ENCODE measurements at regions not wholly inside any gene's neighbourhood (a gene's known extent, or its start where the extent isn't known, plus 50 kb on each side); places are given as distances from the start of the nearest gene placed in this dataset.
A peak's percentile ranks its signal among the peaks of the same experiment; 100 is the strongest.
"Not testable (repeated sequence)": the region's sequence is repeated elsewhere in the genome, so short reads cannot be mapped to it uniquely, and the experiment has no call there.

DNA sequence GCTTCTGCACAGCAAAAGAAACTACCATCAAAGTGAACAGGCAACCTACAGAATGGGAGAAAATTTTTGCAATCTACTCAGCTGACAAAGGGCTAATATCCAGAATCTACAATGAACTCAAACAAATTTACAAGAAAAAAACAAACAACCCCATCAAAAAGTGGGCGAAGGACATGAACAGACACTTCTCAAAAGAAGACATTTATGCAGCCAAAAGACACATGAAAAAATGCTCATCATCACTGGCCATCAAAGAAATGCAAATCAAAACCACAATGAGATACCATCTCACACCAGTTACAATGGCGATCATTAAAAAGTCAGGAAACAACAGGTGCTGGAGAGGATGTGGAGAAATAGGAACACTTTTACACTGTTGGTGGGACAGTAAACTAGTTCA lies 132.0 kb downstream of the ZFAND4 start:
- H3K79me2 ChIP-seq (ENCODE audit: control insufficient read depth, insufficient read depth, low read length), result peaks cover 19% of the 10 kb centered on the region
- H3K9me1 ChIP-seq (ENCODE audit: control insufficient read depth, insufficient read depth, low read length); ATAC-seq; H3K9ac ChIP-seq (ENCODE audit: insufficient read depth in 1 of 2, low read depth in 2 of 2, low read length in 2 of 2); H3K27me3 ChIP-seq (ENCODE audit: control insufficient read depth in 2 of 2, insufficient read depth in 2 of 2, low read length in 2 of 2); POLR2A ChIA-PET; H3K27ac ChIP-seq (ENCODE audit: extremely low read depth, low read depth, low read length); FAIRE-seq; BruUV-seq (replicated peaks); H3K9me3 ChIP-seq (replicated peaks; ENCODE audit: control insufficient read depth, insufficient read depth, low read depth, low read length); H3K4me2 ChIP-seq (ENCODE audit: insufficient read depth, low read length); H4K20me1 ChIP-seq (replicated peaks; ENCODE audit: control insufficient read depth, insufficient read depth, low read length); CTCF ChIA-PET (ENCODE audit: low intra/inter-chr PET ratio); H2AFZ ChIP-seq (ENCODE audit: low read depth, low read length); in situ Hi-C loops (cut with MboI); intact Hi-C loops (cut with micrococcal nuclease); H3K4me1 ChIP-seq (replicated peaks in 1 of 2; ENCODE audit: control insufficient read depth in 2 of 2, insufficient read depth in 2 of 2, low read length in 2 of 2); DNase-seq (ENCODE audit: extremely low read depth in 1 of 4, low spot score in 3 of 4); H3K36me3 ChIP-seq (ENCODE audit: control insufficient read depth, insufficient read depth, low read length); H3K4me3 ChIP-seq: not testable (repeated sequence)
- 80% methylated on average over 1 of the region's 2 CpGs for WGBS (ENCODE audit: insufficient coverage, low coverage, missing lambda C conversion rate)
- TF ChIP-seq, protein P1, sequence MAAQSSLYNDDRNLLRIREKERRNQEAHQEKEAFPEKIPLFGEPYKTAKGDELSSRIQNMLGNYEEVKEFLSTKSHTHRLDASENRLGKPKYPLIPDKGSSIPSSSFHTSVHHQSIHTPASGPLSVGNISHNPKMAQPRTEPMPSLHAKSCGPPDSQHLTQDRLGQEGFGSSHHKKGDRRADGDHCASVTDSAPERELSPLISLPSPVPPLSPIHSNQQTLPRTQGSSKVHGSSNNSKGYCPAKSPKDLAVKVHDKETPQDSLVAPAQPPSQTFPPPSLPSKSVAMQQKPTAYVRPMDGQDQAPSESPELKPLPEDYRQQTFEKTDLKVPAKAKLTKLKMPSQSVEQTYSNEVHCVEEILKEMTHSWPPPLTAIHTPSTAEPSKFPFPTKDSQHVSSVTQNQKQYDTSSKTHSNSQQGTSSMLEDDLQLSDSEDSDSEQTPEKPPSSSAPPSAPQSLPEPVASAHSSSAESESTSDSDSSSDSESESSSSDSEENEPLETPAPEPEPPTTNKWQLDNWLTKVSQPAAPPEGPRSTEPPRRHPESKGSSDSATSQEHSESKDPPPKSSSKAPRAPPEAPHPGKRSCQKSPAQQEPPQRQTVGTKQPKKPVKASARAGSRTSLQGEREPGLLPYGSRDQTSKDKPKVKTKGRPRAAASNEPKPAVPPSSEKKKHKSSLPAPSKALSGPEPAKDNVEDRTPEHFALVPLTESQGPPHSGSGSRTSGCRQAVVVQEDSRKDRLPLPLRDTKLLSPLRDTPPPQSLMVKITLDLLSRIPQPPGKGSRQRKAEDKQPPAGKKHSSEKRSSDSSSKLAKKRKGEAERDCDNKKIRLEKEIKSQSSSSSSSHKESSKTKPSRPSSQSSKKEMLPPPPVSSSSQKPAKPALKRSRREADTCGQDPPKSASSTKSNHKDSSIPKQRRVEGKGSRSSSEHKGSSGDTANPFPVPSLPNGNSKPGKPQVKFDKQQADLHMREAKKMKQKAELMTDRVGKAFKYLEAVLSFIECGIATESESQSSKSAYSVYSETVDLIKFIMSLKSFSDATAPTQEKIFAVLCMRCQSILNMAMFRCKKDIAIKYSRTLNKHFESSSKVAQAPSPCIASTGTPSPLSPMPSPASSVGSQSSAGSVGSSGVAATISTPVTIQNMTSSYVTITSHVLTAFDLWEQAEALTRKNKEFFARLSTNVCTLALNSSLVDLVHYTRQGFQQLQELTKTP (IDR thresholded peaks at IDR 0.05; ENCODE audit: low read depth in 1 of 2, partially characterized antibody in 2 of 2), result peak in 1 of 2 experiments; percentile 99

DNA sequence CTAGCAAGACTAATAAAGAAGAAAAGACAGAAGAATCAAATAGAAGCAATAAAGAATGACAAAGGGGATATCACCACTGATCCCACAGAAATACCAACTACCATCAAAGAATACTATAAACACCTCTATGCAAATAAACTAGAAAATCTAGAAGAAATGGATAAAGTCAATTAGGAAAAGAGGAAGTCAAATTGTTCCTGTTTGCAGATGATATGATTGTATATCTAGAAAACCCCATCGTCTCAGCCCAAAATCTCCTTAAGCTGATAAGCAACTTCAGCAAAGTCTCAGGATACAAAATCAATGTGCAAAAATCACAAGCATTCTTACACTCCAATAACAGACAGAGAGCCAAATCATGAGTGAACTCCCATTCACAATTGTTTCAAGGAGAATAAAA lies 133.0 kb downstream of the ZFAND4 start:
- FAIRE-seq; H2AFZ ChIP-seq (ENCODE audit: low read depth, low read length); H3K36me3 ChIP-seq (ENCODE audit: control insufficient read depth, insufficient read depth, low read length); H4K20me1 ChIP-seq (replicated peaks; ENCODE audit: control insufficient read depth, insufficient read depth, low read length); CTCF ChIA-PET (ENCODE audit: low intra/inter-chr PET ratio); POLR2A ChIA-PET; H3K4me2 ChIP-seq (ENCODE audit: insufficient read depth, low read length); DNase-seq (ENCODE audit: extremely low read depth in 1 of 4, low spot score in 3 of 4); ATAC-seq; H3K9me1 ChIP-seq (ENCODE audit: control insufficient read depth, insufficient read depth, low read length); H3K27ac ChIP-seq (ENCODE audit: extremely low read depth, low read depth, low read length); H3K9me3 ChIP-seq (replicated peaks; ENCODE audit: control insufficient read depth, insufficient read depth, low read depth, low read length); in situ Hi-C loops (cut with MboI); H3K4me3 ChIP-seq; intact Hi-C loops (cut with micrococcal nuclease); H3K27me3 ChIP-seq (ENCODE audit: control insufficient read depth in 2 of 2, insufficient read depth in 2 of 2, low read length in 2 of 2); BruUV-seq (replicated peaks); H3K4me1 ChIP-seq (replicated peaks in 1 of 2; ENCODE audit: control insufficient read depth in 2 of 2, insufficient read depth in 2 of 2, low read length in 2 of 2); H3K9ac ChIP-seq (ENCODE audit: insufficient read depth in 1 of 2, low read depth in 2 of 2, low read length in 2 of 2): not testable (repeated sequence)
- no CpG with 5 or more reads among the region's 1 CpG for WGBS (ENCODE audit: insufficient coverage, low coverage, missing lambda C conversion rate)
- TF ChIP-seq SMARCE1 (IDR thresholded peaks at IDR 0.05) (peak; percentile 84; the same call in 1 of the 2 replicates), SMARCA4 (IDR thresholded peaks at IDR 0.05) (peak; percentile 61; the same call in 1 of the 2 replicates), SOX6 (IDR thresholded peaks at IDR 0.05) (peak; percentile 64; the same call in 1 of the 2 replicates), MTA1 (IDR thresholded peaks at IDR 0.05; ENCODE audit: borderline replicate concordance) (peak; percentile 34; the same call in 1 of the 2 replicates), ARID1B (IDR thresholded peaks at IDR 0.05) (peak; percentile 68), MTA2 (IDR thresholded peaks at IDR 0.05; ENCODE audit: low read depth) (0 out of 2 replicates have a peak, but pooled peaks have one; percentile 10), ARNT (IDR thresholded peaks at IDR 0.05) (0 out of 4 replicates have a peak, but pooled peaks of 1 of the 2 experiments have one; percentile 33), DPF2 (IDR thresholded peaks at IDR 0.05) (0 out of 2 replicates have a peak, but pooled peaks have one; percentile 45), KDM1A (IDR thresholded peaks at IDR 0.05) (peak in 1 of 2 experiments; percentile 28; a peak in 1 of 4 replicates), SMARCC2 (IDR thresholded peaks at IDR 0.05; ENCODE audit: low read depth) (peak; percentile 64; the same call in 1 of the 2 replicates), CBFA2T3 (IDR thresholded peaks at IDR 0.05) (peak; percentile 51), TAL1 (IDR thresholded peaks at IDR 0.05) (peak; percentile 44; the same call in 1 of the 2 replicates)
- peaks cover 26% of the 10 kb centered on the region for H3K79me2 ChIP-seq (ENCODE audit: control insufficient read depth, insufficient read depth, low read length)

All from K562 (cell line).